H1 (cell line): ENCODE measurements at regions not wholly inside any gene's neighbourhood (a gene's known extent, or its start where the extent isn't known, plus 50 kb on each side); places are given as distances from the start of the nearest gene placed in this dataset.

Source experiments
- CTCF ChIA-PET: fragments of 300-600 bp; sonication (Branson Sonifier 250); formaldehyde crosslinking; loops from one replicate; lab custom pipeline; 2021; ENCODE audit not compliant: partially characterized antibody; lab: Charles Lee
- POLR2A ChIA-PET: fragments of 300-600 bp; sonication (Branson Sonifier 250); formaldehyde crosslinking; loops from one replicate; lab custom pipeline; 2021; ENCODE audit warnings: inconsistent platforms; ENCODE audit not compliant: partially characterized antibody; lab: Charles Lee
- DNase-seq, 2 experiments: peaks; one replicate each; pipeline versions ENCODE4 v3.0.0 to v3.0.0-alpha.2; 2010 to 2022; ENCODE audit warnings: low spot score in 2 of 2, low read depth in 1 of 2, mixed read lengths in 1 of 2
- FAIRE-seq: peaks from 2 replicates; lab custom pipeline; 2011; peaks lifted over from hg19 to GRCh38; lab: Jason Lieb, UNC
- H2AFZ ChIP-seq: 2 replicates; pipeline ENCODE4 v1.8.1; 2012; ENCODE audit warnings: low read length, inconsistent platforms
- H2AK5ac ChIP-seq: 2 replicates; pipeline ENCODE4 v1.6.1; 2013; ENCODE audit warnings: low read depth, low read length
- H2BK120ac ChIP-seq: replicated peaks from 2 replicates; pipeline ENCODE3; 2013; ENCODE audit warnings: low read depth, low read length, inconsistent platforms
- H2BK12ac ChIP-seq: 2 replicates; pipeline ENCODE4 v1.6.1; 2013; ENCODE audit warnings: low read depth, low read length
- H2BK15ac ChIP-seq: 2 replicates; pipeline ENCODE4 v1.6.1; 2013; ENCODE audit warnings: low read length
- H2BK20ac ChIP-seq: 2 replicates; pipeline ENCODE4 v1.6.1; 2013; ENCODE audit warnings: low read length
- H2BK5ac ChIP-seq: 2 replicates; pipeline ENCODE4 v1.6.1; 2013; ENCODE audit warnings: low read depth, low read length
- H3K14ac ChIP-seq: 2 replicates; pipeline ENCODE4 v1.6.1; 2013; ENCODE audit warnings: inconsistent platforms; ENCODE audit not compliant: insufficient read length
- H3K18ac ChIP-seq: 2 replicates; pipeline ENCODE4 v1.6.1; 2013; ENCODE audit warnings: low read length; ENCODE audit errors: extremely low read depth
- H3K23ac ChIP-seq: 2 replicates; pipeline ENCODE4 v1.6.1; 2013; ENCODE audit warnings: inconsistent platforms; ENCODE audit not compliant: insufficient read length
- H3K23me2 ChIP-seq: 2 replicates; pipeline ENCODE4 v1.6.1; 2013; ENCODE audit warnings: low read depth, low read length
- H3K27ac ChIP-seq: 2 replicates; pipeline ENCODE4 v1.6.1; 2011; ENCODE audit warnings: low read depth, low read length, inconsistent platforms
- H3K27me3 ChIP-seq, 4 experiments: replicated peaks in 1 of 4; 1 replicate in 1 of 4; 2 replicates in 3 of 4; pipeline versions ENCODE4 v1.6.1 to v1.8.1; 2011 to 2013; ENCODE audit warnings: low read length in 3 of 4, mild to moderate bottlenecking in 3 of 4, inconsistent platforms in 2 of 4, mixed read lengths in 2 of 4, moderate library complexity in 1 of 4; ENCODE audit not compliant: control insufficient read depth in 3 of 4, insufficient read depth in 3 of 4; ENCODE audit errors: extremely low read depth in 1 of 4
- H3K36me3 ChIP-seq, 4 experiments: 2 replicates each; pipeline versions ENCODE4 v1.6.1 to v1.8.1; 2011 to 2013; ENCODE audit warnings: mild to moderate bottlenecking in 4 of 4, low read length in 3 of 4, moderate library complexity in 2 of 4, control low read depth in 1 of 4, inconsistent platforms in 1 of 4; ENCODE audit not compliant: insufficient read depth in 4 of 4, control insufficient read depth in 2 of 4
- H3K4ac ChIP-seq: replicated peaks from 2 replicates; pipeline ENCODE3; 2013; ENCODE audit warnings: low read length, low read depth, mixed read lengths, inconsistent platforms; ENCODE audit not compliant: insufficient read length
- H3K4me1 ChIP-seq, 4 experiments: replicated peaks in 1 of 4; 1 replicate in 1 of 4; 2 replicates in 3 of 4; pipeline versions ENCODE4 v1.6.1 to v1.8.1; 2011 to 2013; ENCODE audit warnings: low read length in 3 of 4, inconsistent platforms in 2 of 4, mixed read lengths in 1 of 4; ENCODE audit not compliant: insufficient read depth in 4 of 4, control insufficient read depth in 3 of 4
- H3K4me2 ChIP-seq, 2 experiments: 2 replicates each; pipeline versions ENCODE4 v1.6.1 to v1.8.1; 2011 to 2013; ENCODE audit warnings: low read depth in 2 of 2, low read length in 2 of 2, control low read depth in 1 of 2, inconsistent platforms in 1 of 2, mild to moderate bottlenecking in 1 of 2; ENCODE audit not compliant: insufficient read depth in 1 of 2
- H3K4me3 ChIP-seq, 4 experiments: fragments of 200-600, 300-600 bp in 1 of 4; sonication (generic), shearing (Covaris generic), sonication (Bioruptor Twin) in 1 of 4; 2 replicates each; pipeline versions ENCODE4 v1.5.1 to v1.8.1; 2011 to 2016; ENCODE audit warnings: low read length in 4 of 4, low read depth in 3 of 4, control low read depth in 2 of 4, inconsistent platforms in 2 of 4, mild to moderate bottlenecking in 2 of 4, mixed read lengths in 1 of 4, moderate library complexity in 1 of 4; ENCODE audit not compliant: insufficient read depth in 2 of 4; ENCODE audit errors: extremely low read depth in 1 of 4
- H3K56ac ChIP-seq: replicated peaks from 2 replicates; pipeline ENCODE3; 2013; ENCODE audit warnings: low read depth, mild to moderate bottlenecking, mixed read lengths, low read length, inconsistent platforms; ENCODE audit not compliant: insufficient read length
- H3K79me1 ChIP-seq: 2 replicates; pipeline ENCODE4 v1.6.1; 2013; ENCODE audit warnings: low read depth, low read length, control low read depth
- H3K79me2 ChIP-seq, 2 experiments: 2 replicates each; pipeline versions ENCODE4 v1.6.1 to v1.8.1; 2012 to 2013; ENCODE audit warnings: low read length in 2 of 2, mild to moderate bottlenecking in 2 of 2, inconsistent platforms in 1 of 2; ENCODE audit not compliant: insufficient read depth in 2 of 2, control insufficient read depth in 1 of 2
- H3K9ac ChIP-seq, 4 experiments: replicated peaks in 1 of 4; 1 replicate in 1 of 4; 2 replicates in 3 of 4; pipeline versions ENCODE4 v1.6.1 to v1.8.1; 2011 to 2013; ENCODE audit warnings: low read depth in 3 of 4, low read length in 3 of 4, control low read depth in 2 of 4, mild to moderate bottlenecking in 2 of 4, moderate library complexity in 2 of 4, inconsistent platforms in 1 of 4; ENCODE audit errors: extremely low read depth in 1 of 4
- H3K9me3 ChIP-seq, 2 experiments: 2 replicates each; pipeline versions ENCODE4 v1.6.1 to v1.8.1; 2012 to 2013; ENCODE audit warnings: mild to moderate bottlenecking in 2 of 2, moderate library complexity in 2 of 2, control low read depth in 1 of 2, inconsistent platforms in 1 of 2, low read depth in 1 of 2, low read length in 1 of 2, mixed read lengths in 1 of 2; ENCODE audit not compliant: insufficient read depth in 2 of 2
- H4K20me1 ChIP-seq, 2 experiments: replicated peaks in 1 of 2; 2 replicates each; pipeline versions ENCODE3 to v1.8.1; 2011 to 2013; ENCODE audit warnings: inconsistent platforms in 2 of 2, low read length in 2 of 2, mild to moderate bottlenecking in 1 of 2; ENCODE audit not compliant: insufficient read depth in 2 of 2, control insufficient read depth in 1 of 2
- H4K5ac ChIP-seq: 2 replicates; pipeline ENCODE4 v1.6.1; 2013; ENCODE audit warnings: low read length, low read depth, mixed read lengths, inconsistent platforms; ENCODE audit not compliant: insufficient read length
- H4K8ac ChIP-seq: 2 replicates; pipeline ENCODE4 v1.8.0; 2013; ENCODE audit warnings: mild to moderate bottlenecking, moderate library complexity, low read length, inconsistent platforms; ENCODE audit not compliant: insufficient read depth; ENCODE audit errors: extremely low read depth
- H4K91ac ChIP-seq: replicated peaks from 2 replicates; pipeline ENCODE3; 2013; ENCODE audit warnings: low read length, mixed read lengths, inconsistent platforms; ENCODE audit not compliant: insufficient read length
- CEBPB ChIP-seq: IDR thresholded peaks from 2 replicates; pipeline ENCODE4 v1.6.1; 2012; ENCODE audit warnings: low read depth, low read length
- HDAC2 ChIP-seq, 2 experiments: fragments of 300-600 bp in 1 of 2; sonication (generic) in 1 of 2; IDR thresholded peaks; 2 replicates each; pipeline ENCODE4 v1.6.1; 2011 to 2012; ENCODE audit warnings: low read depth in 2 of 2, low read length in 2 of 2, mild to moderate bottlenecking in 2 of 2, moderate library complexity in 2 of 2, borderline replicate concordance in 1 of 2, inconsistent platforms in 1 of 2
- TEAD4 ChIP-seq: IDR thresholded peaks from 2 replicates; pipeline ENCODE4 v1.6.1; 2012; ENCODE audit warnings: low read depth, low read length, inconsistent platforms, mixed read lengths
- WGBS, 2 experiments: shearing (Covaris generic) in 1 of 2; methylation state at CpG; one replicate each; pipeline versions ENCODE4 v1.1.6 to v1.1.7; 2013 to 2015; ENCODE audit warnings: low lambda C conversion rate in 2 of 2, mixed read lengths in 2 of 2, inconsistent platforms in 1 of 2, low coverage in 1 of 2, missing lambda C conversion rate in 1 of 2; ENCODE audit not compliant: insufficient replicate concordance in 2 of 2, insufficient coverage in 1 of 2, insufficient read length in 1 of 2; ENCODE audit errors: extremely low coverage in 1 of 2, missing lambda C conversion rate in 1 of 2; 5-methylcytosine and 5-hydroxymethylcytosine counted together

DNA sequence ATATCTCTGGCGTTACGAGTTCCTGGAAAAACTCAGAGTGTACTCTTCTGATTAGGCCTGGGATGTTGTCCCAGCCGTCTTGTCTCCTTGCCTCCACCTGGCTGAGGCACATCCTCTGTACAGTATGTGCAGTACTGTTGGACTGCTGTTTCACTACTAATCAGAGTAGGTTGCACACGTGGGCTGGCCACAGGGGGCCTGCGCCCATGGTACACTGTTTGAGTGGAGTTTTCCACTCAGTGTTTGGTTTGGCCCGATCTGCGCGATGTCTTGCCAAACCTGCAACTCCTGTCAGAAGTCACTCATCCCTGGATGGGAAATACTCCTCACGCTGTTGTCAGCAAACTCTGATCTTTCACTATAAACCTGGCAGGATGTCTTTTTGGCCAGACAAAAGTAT, 189.6 kb upstream of the CSNK1A1L start:
- H3K4me2 ChIP-seq, result no peak overlapping the region
- H2AK5ac ChIP-seq, result no peak overlapping the region
- no peak overlapping the region for H3K23ac ChIP-seq
- H3K4me1 ChIP-seq, result no peaks in the 10 kb centered on the region
- no peak overlapping the region for H4K5ac ChIP-seq
- TF ChIP-seq HDAC2 (IDR thresholded peaks at IDR 0.05; ENCODE audit: borderline replicate concordance in 1 of 2, low read depth in 2 of 2, low read length in 2 of 2) (no peak), TEAD4 (no peak), CEBPB (no peak)
- TF ChIP-seq, all 59 proteins: peak for 0
- no peak overlapping the region for H4K8ac ChIP-seq
- no peak overlapping the region; a peak in 1 of 7 replicates for H3K9ac ChIP-seq
- H3K79me1 ChIP-seq, result no peaks in the 10 kb centered on the region
- H2BK20ac ChIP-seq, result no peak overlapping the region
- H3K4me3 ChIP-seq, result no peak overlapping the region
- H3K79me2 ChIP-seq, result no peaks in the 10 kb centered on the region
- no peaks in the 10 kb centered on the region for H3K9me3 ChIP-seq
- H3K27ac ChIP-seq, result no peak overlapping the region
- H3K27me3 ChIP-seq, result no peaks in the 10 kb centered on the region
- no peak for FAIRE-seq
- DNase-seq, result no peak
- no peak overlapping the region for H3K4ac ChIP-seq
- 78% methylated on average over 9 of the region's 9 CpGs; no CpG with 5 or more reads in 1 of the 2 experiments for WGBS, 2 experiments
- no peaks in the 10 kb centered on the region for H4K20me1 ChIP-seq
- no peak overlapping the region for H2BK12ac ChIP-seq
- H3K18ac ChIP-seq, result no peak overlapping the region
- H2BK5ac ChIP-seq, result no peak overlapping the region
- no peak overlapping the region for H2BK120ac ChIP-seq
- no peak overlapping the region for H2AFZ ChIP-seq
- H4K91ac ChIP-seq, result no peak overlapping the region
- no peak overlapping the region for H3K14ac ChIP-seq
- H3K36me3 ChIP-seq, result no peaks in the 10 kb centered on the region
- POLR2A ChIA-PET, result no interaction called here
- CTCF ChIA-PET, result no interaction called here
- no peak overlapping the region for H3K56ac ChIP-seq
- peaks cover 2% of the 10 kb centered on the region; the same call in 1 of the 2 replicates for H3K23me2 ChIP-seq
- H2BK15ac ChIP-seq, result no peak overlapping the region
